Loucy (cell line): ENCODE measurements at regions not wholly inside any gene's neighbourhood (a gene's known extent, or its start where the extent isn't known, plus 50 kb on each side); places are given as distances from the start of the nearest gene placed in this dataset.

Source experiments
- H2AFZ ChIP-seq: fragments of 200-600 bp; sonication (generic); 2 replicates; pipeline ENCODE4 v1.6.0; 2016; ENCODE audit warnings: antibody characterized with exemption, mild to moderate bottlenecking, low read length, moderate library complexity
- H3F3A ChIP-seq: fragments of 200-600 bp; 2 replicates; pipeline ENCODE4 v1.6.0; 2016; ENCODE audit warnings: antibody characterized with exemption, low read depth, mild to moderate bottlenecking
- H3K27me3 ChIP-seq: fragments of 200-600 bp; sonication (generic); 2 replicates; pipeline ENCODE4 v1.6.1; 2014; ENCODE audit warnings: low read length, mild to moderate bottlenecking; ENCODE audit not compliant: insufficient read depth, poor library complexity, severe bottlenecking
- H3K36me3 ChIP-seq: fragments of 200-600 bp; sonication (generic); 2 replicates; pipeline ENCODE4 v1.6.1; 2016; ENCODE audit warnings: low read length; ENCODE audit not compliant: insufficient read depth
- H3K4me1 ChIP-seq: fragments of 200-600 bp; sonication (generic); 2 replicates; pipeline ENCODE4 v1.5.1; 2014; ENCODE audit warnings: low read length, mild to moderate bottlenecking; ENCODE audit not compliant: insufficient read depth, poor library complexity, severe bottlenecking
- H3K4me2 ChIP-seq: fragments of 200-600 bp; sonication (generic); 2 replicates; pipeline ENCODE4 v1.6.0; 2014; ENCODE audit warnings: antibody characterized with exemption, low read length, low read depth, mild to moderate bottlenecking; ENCODE audit not compliant: poor library complexity, severe bottlenecking
- H3K4me3 ChIP-seq: fragments of 200-600 bp; sonication (generic); 2 replicates; pipeline ENCODE4 v1.5.1; 2014; ENCODE audit warnings: low read length, mild to moderate bottlenecking, mixed read lengths; ENCODE audit not compliant: poor library complexity, severe bottlenecking
- H3K79me2 ChIP-seq: fragments of 200-600 bp; sonication (generic); 2 replicates; pipeline ENCODE4 v1.6.1; 2014; ENCODE audit warnings: low read length; ENCODE audit not compliant: insufficient read depth
- H3K9ac ChIP-seq: fragments of 200-600 bp; sonication (generic); 2 replicates; pipeline ENCODE4 v1.6.0; 2014; ENCODE audit warnings: mild to moderate bottlenecking, low read depth, low read length, moderate library complexity; ENCODE audit not compliant: poor library complexity, severe bottlenecking
- H3K9me2 ChIP-seq: fragments of 200-600 bp; sonication (generic); replicated peaks from 2 replicates; pipeline ENCODE4 v1.6.1; 2016; ENCODE audit warnings: low read depth, low read length, mixed read lengths
- H3K9me3 ChIP-seq: fragments of 200-600 bp; sonication (generic); 2 replicates; pipeline ENCODE4 v1.6.1; 2014; ENCODE audit warnings: mild to moderate bottlenecking, antibody characterized with exemption, low read length, low read depth; ENCODE audit not compliant: insufficient read depth
- H4K20me1 ChIP-seq: fragments of 200-600 bp; sonication (generic); 2 replicates; pipeline ENCODE4 v1.6.0; 2014; ENCODE audit warnings: antibody characterized with exemption, low read length, mild to moderate bottlenecking; ENCODE audit not compliant: insufficient read depth, poor library complexity, severe bottlenecking
- EZH2phosphoT487 ChIP-seq: fragments of 200-600 bp; IDR thresholded peaks from 2 replicates; pipeline ENCODE4 v1.6.1; 2018; ENCODE audit warnings: antibody characterized with exemption, mild to moderate bottlenecking, moderate library complexity, borderline replicate concordance
- TF ChIP-seq, protein P1 (sequence below): fragments of 200-600 bp; sonication (generic); conservative IDR thresholded peaks from 2 replicates; pipeline ENCODE4 v1.5.1; 2014; ENCODE audit warnings: mild to moderate bottlenecking, antibody characterized with exemption, low read length

DNA sequence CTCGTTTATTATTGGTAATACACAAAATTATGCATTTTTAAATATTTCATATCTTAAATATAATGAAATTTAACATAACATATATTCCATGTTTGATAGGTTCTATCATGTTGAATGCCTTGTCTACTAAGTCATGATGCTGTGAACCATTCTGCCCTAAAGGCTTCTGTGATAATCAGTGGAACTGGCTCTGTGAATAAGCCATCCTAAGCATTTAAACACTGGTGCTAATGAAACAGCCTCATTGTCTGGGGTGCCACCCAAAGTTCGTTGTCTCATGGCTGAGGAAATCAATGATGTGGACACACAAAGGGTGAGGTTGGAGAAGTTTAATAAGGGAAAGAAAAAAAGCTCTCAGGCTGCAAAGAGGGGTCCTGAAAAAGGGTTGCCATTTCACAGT lies 264.7 kb upstream of the ZRANB2 start:
- Histone ChIP-seq H3K36me3 (no peaks in the 10 kb centered on the region), H3K4me2 (no peak overlapping the region), H2AFZ (no peak overlapping the region), H3K4me3 (no peak overlapping the region), H3K79me2 (no peaks in the 10 kb centered on the region), H3K9me3 (no peaks in the 10 kb centered on the region), H3F3A (no peaks in the 10 kb centered on the region), H3K27me3 (no peaks in the 10 kb centered on the region), H4K20me1 (no peaks in the 10 kb centered on the region), H3K9me2 (no peaks in the 10 kb centered on the region), H3K9ac (no peak overlapping the region), H3K4me1 (no peaks in the 10 kb centered on the region)
- TF ChIP-seq EZH2phosphoT487, result no peak
- TF ChIP-seq, protein P1, sequence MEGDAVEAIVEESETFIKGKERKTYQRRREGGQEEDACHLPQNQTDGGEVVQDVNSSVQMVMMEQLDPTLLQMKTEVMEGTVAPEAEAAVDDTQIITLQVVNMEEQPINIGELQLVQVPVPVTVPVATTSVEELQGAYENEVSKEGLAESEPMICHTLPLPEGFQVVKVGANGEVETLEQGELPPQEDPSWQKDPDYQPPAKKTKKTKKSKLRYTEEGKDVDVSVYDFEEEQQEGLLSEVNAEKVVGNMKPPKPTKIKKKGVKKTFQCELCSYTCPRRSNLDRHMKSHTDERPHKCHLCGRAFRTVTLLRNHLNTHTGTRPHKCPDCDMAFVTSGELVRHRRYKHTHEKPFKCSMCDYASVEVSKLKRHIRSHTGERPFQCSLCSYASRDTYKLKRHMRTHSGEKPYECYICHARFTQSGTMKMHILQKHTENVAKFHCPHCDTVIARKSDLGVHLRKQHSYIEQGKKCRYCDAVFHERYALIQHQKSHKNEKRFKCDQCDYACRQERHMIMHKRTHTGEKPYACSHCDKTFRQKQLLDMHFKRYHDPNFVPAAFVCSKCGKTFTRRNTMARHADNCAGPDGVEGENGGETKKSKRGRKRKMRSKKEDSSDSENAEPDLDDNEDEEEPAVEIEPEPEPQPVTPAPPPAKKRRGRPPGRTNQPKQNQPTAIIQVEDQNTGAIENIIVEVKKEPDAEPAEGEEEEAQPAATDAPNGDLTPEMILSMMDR, result no peak

DNA sequence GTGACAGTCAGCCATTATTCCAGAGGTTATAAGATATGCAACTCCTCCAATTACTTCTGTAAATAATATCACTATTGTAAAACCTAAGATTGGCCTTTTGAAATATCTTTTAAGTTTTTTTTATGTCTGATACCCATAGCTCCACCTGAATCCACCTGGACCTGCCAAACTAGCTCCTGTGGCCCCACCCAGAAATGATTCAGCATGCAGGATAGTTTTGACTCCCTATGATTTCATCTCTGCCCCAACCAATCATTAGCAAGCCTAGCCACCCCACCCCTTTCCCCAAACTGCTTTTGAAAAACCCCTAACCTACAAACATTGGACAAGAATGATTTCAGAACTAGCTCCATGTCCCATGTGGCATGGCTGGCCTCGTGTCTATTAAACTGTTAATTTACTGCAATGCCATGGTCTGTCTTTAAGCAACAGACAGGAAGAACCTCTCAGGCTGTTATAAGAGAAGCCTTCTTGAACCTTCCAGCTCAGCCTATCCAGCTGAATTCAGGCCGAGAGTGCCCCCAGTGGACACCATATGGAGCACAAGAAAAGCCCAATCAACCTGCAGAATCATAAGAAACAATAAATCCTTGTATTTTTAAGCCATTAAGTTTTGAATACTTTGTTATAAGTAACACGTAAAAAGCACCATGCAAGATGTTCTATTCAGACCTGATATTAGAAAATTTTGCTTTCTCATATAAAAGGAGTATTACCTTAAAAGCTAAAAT lies 263.0 kb upstream of the ZRANB2 start:
- Histone ChIP-seq H3K9ac (no peak overlapping the region), H3K4me3 (no peak overlapping the region), H3F3A (no peaks in the 10 kb centered on the region), H3K4me2 (no peak overlapping the region), H4K20me1 (no peaks in the 10 kb centered on the region), H3K27me3 (no peaks in the 10 kb centered on the region), H3K9me3 (peaks cover 6% of the 10 kb centered on the region), H2AFZ (no peak overlapping the region), H3K4me1 (no peaks in the 10 kb centered on the region), H3K36me3 (no peaks in the 10 kb centered on the region), H3K9me2 (no peaks in the 10 kb centered on the region), H3K79me2 (no peaks in the 10 kb centered on the region)
- TF ChIP-seq, protein P1, result peak; percentile 69
- TF ChIP-seq EZH2phosphoT487, result no peak

DNA sequence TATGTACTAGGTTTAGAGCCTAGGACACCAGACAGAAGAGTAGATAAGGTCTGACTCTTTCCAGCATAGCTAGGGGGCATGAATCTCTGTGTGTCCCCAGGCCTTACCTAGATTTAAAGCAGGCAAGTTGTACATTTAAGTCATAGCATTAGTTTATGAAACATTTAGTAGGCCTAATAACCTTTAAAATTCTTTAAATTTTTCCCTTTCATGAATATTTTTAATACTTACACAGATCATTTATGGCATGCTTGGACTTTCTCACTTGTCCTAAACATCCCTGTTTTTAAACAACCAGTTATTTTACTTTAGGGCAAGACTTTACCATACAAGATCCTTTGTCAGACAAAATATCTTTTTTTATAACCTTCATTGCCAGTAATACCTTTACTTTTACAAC lies 258.4 kb upstream of the ZRANB2 start:
- H3K9me3 ChIP-seq, result peaks cover 20% of the 10 kb centered on the region
- H3K79me2 ChIP-seq, result no peaks in the 10 kb centered on the region
- no peaks in the 10 kb centered on the region for H3K27me3 ChIP-seq
- H4K20me1 ChIP-seq, result no peaks in the 10 kb centered on the region
- H3K9ac ChIP-seq, result no peak overlapping the region
- H3K9me2 ChIP-seq, result no peaks in the 10 kb centered on the region
- H3K4me1 ChIP-seq, result no peaks in the 10 kb centered on the region
- H2AFZ ChIP-seq, result no peak overlapping the region
- no peaks in the 10 kb centered on the region for H3F3A ChIP-seq
- TF ChIP-seq EZH2phosphoT487, result no peak
- TF ChIP-seq, protein P1, result no peak
- H3K36me3 ChIP-seq, result no peaks in the 10 kb centered on the region
- H3K4me3 ChIP-seq, result no peak overlapping the region
- no peak overlapping the region for H3K4me2 ChIP-seq
